NCI-H460 (cell line): ENCODE measurements at regions not wholly inside any gene's neighbourhood (a gene's known extent, or its start where the extent isn't known, plus 50 kb on each side); places are given as distances from the start of the nearest gene placed in this dataset.
"Not testable (repeated sequence)": the region's sequence is repeated elsewhere in the genome, so short reads cannot be mapped to it uniquely, and the experiment has no call there.

Source experiments
- DNase-seq: peaks from one replicate; pipeline ENCODE4 v3.0.0-alpha.2; 2016; ENCODE audit warnings: low read depth; ENCODE audit errors: extremely low read depth

- no peak for DNase-seq
Observed at GRCh38 chr14:105746124-105746514, 219.7 kb downstream of the TMEM121 start.

- DNase-seq, result not testable (repeated sequence)
Observed at GRCh38 chr14:105746800-105747502, 220.6 kb downstream of the TMEM121 start.

DNA sequence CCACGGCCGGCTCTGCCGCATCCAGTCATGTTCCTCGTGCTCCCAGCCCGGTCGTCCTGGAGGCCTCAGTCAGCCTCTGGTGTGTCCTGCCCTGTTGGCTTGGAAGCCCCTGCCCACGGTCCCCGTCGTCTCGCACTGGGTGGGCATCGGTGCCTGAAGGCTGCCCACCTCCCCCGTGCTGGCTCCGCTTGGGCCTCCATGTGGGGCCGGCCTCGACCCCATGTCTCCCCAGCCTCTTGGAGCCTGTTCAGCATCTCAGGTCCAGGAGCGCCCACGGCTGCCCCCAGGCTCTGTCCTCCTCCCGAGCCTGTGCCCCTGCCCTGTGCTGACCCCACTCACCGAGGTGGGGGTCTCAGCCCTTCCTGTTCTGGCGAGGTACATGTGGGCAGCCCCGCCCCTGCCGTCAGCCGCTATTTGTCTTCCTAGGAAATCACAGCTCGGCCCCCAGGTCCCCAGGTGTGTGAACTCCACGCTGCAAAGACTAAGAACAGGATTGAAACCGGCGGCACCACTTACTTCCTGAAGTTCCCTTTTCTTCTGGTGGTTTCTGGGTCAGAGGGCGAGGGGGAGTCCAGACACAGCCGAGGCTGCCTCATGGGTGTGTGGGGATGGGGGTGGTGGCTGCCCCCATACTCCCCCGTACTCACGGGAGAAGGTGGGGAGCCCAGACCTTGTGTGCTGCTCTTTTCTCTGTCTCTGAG, 221.3 kb downstream of the TMEM121 start:
- DNase-seq, result not testable (repeated sequence)

- no peak for DNase-seq
Observed at GRCh38 chr14:105748204-105748578, 221.8 kb downstream of the TMEM121 start.

DNA sequence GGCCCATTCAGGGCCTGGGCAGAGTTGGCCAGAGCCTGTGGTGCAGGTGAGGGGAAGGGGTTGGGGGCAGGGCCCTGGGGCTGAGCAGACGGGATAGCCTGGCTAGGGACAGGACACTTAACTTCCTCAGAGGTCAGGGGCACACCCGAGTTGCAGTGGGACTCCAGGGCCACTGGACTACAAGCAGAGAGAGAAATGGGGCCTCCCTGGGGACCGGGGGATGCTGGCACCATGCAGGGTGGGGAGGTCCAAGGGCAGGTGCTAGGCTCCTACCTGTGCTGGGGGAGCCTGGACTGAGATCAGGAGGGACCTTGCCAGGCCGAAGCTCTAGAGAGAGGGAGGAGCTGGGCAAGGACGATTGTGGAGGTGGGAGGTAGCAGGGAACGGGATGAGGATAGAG, 222.3 kb downstream of the TMEM121 start:
- DNase-seq, result not testable (repeated sequence)

GRCh38 chr14:105749870-105750541, 223.6 kb downstream of the TMEM121 start:
- not testable (repeated sequence) for DNase-seq

DNA sequence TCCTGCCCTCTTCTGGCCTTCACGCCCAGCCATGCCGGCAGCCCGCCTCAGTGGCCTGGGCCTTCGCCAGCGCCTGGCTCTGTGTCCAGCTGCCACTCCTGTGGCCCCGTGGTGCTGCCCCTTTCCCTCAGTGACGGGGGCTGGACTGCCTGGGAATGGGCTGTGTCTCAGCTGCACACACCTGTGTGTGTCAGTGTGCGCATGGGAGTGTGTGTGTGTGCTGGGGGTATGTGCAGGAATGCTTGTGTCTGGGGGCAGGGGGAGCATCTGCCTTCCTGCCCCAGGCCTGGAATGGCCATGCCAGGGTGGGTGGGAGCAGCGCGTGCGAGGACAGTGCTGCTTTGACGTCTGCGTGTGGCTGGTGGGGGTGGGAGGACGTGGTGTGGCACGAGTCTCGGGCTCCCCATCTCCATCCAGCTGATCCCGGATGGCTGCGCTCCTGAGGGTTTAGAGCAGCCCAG, 224.9 kb downstream of the TMEM121 start:
- not testable (repeated sequence) for DNase-seq

DNA sequence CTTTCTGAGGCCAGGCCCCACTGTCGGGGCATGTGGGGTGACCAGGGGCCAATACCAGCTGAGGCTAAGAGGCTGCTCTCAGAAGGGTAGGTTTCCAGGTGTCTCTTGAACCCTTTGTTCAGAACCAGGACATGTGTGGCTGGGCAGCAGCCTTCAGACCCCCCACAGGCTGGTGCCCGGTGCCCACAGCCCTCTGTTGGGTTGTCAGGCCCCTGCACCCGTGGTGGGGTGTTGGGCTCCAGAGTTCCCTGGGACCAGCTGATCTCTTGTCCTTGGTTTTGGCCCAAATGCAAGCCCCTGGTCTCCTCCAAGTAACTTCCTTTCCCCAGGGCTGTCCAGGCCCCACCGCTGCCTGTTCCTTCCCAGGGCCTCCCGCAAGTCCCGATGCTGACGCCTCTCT, 226.0 kb downstream of the TMEM121 start:
- DNase-seq, result not testable (repeated sequence)

GRCh38 chr14:105760691-105761344, 234.4 kb downstream of the TMEM121 start:
- no peak for DNase-seq

DNA sequence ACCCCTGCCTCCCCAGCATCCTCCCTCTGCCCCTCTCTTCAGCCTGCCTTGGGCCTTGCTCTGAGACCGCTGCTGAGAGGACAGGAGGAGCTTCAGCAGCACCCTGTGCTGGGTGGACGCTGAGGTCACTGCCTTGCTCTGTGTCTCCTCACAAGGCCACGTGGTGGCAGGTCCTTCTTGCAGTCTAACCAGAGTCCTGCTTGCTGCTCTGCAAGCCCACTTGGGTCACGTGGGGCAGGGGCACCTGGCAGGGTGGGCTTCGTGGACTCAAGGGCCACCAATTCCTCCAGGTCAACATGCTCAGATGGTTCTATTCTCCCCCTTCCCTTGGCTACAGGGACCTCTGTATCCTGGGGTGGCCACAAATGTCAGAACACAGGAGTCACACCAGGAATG, 235.0 kb downstream of the TMEM121 start:
- DNase-seq, result not testable (repeated sequence)

GRCh38 chr14:105761842-105762241, 235.5 kb downstream of the TMEM121 start:
- no peak for DNase-seq

- DNase-seq, result not testable (repeated sequence)
Observed at GRCh38 chr14:105762262-105762661, 235.9 kb downstream of the TMEM121 start.

DNA sequence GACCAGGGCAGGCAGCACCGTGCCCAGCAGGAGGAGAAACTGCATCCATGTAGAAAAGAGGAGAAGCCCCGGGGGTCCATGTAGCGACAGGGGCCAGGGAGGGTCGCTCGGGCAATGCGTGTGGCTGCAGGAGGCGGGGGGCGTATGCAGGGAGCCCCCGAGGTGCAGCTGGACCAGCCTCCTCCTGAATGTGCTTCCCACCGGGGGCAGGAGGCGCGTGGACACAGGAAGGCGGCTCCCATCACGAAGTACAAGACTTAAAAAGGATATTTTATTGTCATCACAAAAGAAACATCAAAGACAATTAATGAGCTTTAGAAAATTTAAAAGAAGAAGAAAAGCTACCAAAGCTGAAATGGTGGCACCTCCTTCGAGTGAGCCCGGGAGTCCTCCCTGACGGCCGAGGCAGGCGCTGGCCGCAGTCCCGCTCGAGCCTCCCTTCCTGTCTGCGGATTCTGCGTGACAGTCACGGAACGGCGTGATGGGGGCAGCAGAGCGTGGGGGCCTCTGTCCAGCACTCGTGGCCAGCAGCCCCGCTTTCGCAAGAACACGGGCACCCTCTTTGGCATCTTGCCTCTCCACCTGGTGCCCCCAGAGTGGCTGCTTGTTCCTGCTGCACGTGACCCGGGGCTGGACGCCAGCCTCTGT, 238.0 kb downstream of the TMEM121 start:
- not testable (repeated sequence) for DNase-seq

DNA sequence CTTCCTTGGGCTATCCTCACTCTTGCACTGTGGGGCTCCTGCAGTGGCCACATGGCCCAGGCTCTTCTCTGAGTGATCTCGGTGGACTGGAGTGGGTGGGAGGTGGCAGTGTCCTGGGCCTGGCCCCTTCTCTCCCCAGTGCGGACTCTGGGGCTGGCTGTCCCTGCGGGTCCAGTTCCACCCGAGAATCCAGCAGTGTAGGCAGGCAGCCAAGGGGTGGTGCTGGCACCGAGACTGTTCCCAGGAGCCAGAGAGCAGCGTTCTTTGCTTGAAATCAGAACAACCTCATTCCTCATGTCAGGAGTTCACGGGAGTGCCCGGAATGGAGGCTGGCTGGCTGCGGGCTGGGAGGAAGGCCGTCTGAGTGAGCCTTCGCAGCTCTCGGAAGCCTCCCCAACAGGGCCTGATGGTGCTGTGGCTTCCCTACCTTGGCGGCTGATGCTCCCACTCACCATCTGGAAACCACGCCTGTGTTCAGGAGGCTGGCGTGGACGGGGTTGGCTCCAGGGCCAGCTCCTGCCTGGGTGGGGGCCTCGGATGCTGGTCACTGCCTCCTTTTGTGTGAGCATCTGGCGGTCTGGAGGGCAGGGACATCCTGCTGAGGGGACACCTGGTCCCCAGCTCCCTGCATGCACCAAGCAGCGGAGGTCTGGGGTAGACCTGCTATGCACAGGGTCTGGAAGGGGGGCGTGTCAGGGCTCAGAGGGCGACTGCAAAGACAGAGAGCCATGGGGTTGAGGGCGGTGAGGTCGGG, 238.9 kb downstream of the TMEM121 start:
- not testable (repeated sequence) for DNase-seq

DNA sequence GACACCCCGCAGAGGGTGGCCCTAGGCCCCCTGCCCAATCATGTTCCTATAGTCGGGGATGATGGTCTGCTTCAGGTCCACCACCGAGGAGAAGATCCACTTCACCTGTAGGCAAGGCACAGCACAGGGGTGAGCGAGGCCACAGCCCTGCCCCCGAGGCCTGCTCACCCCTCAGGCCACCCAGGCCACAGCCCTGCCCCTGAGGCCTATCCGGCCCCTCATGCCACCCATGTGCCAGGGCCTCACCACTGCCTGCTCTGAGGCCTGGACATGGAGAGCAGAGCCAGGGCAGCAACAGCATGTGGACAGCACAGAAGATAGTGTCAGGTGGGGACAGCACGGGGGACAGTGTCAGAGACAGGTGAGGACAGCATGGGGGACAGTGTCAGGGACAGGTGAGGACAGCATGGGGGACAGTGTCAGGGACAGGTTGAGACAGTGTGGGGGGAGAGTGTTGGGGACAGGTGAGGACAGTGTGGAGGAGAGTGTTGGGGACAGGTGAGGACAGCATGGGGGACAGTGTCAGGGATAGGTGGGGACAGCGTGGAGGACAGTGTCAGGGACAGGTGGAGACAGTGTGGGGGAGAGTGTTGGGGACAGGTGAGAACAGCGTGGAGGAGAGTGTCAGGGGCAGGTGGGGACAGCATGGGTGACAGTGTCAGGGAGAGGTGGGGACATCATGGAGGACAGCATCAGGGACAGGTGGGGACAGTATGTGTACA, 239.7 kb downstream of the TMEM121 start:
- no peak for DNase-seq

DNA sequence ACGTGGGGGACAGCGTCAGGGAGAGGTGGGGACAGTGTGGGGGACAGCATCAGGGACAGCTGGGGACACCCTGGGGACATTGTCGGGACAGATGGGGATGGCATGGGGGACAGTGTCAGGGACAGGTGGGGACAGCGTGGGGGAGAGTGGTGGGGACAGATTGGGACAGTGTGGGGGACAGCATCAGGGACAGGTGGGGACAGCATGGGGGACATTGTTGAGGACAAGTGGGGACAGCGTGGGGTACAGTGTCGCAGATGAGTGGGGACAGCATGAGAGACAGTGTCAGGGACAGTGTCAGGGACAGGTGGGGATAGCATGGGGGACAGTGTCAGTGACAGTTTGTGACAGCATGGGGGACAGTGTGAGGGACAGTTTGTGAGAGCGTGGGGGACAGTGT, 240.9 kb downstream of the TMEM121 start:
- DNase-seq, result no peak

DNA sequence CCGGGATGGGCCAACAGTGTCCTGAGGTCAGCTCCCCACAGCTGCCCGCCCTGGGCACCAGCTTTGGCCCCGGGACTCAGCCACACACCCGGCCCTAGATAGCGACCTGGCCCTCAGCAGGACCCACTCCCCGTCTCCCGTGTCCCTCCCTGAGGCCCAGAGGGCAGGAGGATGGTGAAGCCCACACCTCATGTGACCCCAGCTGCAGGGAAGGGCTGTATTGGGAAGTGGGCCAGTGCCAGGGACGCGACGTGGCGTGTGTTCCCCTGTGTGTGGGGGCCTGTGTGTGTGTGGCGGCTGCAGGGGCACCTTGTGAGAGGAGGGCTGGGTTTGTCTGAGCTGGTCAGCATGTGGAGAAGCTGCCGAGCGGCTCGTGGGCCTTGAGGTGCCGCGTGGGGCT, 241.7 kb downstream of the TMEM121 start:
- DNase-seq, result not testable (repeated sequence)

DNA sequence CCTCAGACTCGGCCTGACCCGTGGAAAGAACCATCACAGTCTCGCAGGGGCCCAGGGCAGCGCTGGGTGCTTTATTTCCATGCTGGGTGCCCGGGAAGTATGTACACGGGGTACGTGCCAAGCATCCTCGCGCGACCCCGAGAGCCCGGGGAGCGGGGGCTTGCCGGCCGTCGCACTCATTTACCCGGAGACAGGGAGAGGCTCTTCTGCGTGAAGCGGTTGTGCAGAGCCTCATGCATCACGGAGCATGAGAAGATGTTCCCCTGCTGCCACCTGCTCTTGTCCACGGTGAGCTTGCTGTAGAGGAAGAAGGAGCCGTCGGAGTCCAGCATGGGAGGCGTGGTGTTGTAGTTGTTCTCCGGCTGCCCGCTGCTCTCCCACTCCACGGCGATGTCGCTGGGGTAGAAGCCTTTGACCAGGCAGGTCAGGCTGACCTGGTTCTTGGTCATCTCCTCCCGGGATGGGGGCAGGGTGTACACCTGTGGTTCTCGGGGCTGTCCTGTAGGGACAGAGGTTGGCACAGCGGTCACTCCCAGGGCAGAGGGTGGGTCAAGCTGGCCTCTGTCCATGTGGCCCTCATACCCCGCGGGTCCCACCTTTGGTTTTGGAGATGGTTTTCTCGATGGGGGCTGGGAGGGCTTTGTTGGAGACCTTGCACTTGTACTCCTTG, 242.8 kb downstream of the TMEM121 start:
- not testable (repeated sequence) for DNase-seq
